Upper lobe of left lung (tissue), 4 donors: ENCODE measurements at regions not wholly inside any gene's neighbourhood (a gene's known extent, or its start where the extent isn't known, plus 50 kb on each side); places are given as distances from the start of the nearest gene placed in this dataset.

Source experiments
- EP300 ChIP-seq, 4 donors: sonication (generic); formaldehyde crosslinking; IDR thresholded peaks; one replicate each; pipeline ENCODE4 v1.5.1; 2017; ENCODE audit warnings: antibody characterized with exemption in 4 of 4, control low read depth in 2 of 4
- POLR2A ChIP-seq, 4 donors: fragments of 450-650 bp; IDR thresholded peaks; one replicate each; pipeline ENCODE4 v1.5.1; 2016 to 2017; ENCODE audit warnings: antibody characterized with exemption in 4 of 4, mild to moderate bottlenecking in 2 of 4
- TF ChIP-seq, protein P1 (sequence below), 6 experiments: fragments of 450-650 bp in 4 of 6; fragments of 200-600 bp in 2 of 6; sonication (generic) in 2 of 6; IDR thresholded peaks; one replicate each; pipeline ENCODE4 v1.5.1; 2016 to 2019; ENCODE audit warnings: antibody characterized with exemption in 6 of 6

DNA sequence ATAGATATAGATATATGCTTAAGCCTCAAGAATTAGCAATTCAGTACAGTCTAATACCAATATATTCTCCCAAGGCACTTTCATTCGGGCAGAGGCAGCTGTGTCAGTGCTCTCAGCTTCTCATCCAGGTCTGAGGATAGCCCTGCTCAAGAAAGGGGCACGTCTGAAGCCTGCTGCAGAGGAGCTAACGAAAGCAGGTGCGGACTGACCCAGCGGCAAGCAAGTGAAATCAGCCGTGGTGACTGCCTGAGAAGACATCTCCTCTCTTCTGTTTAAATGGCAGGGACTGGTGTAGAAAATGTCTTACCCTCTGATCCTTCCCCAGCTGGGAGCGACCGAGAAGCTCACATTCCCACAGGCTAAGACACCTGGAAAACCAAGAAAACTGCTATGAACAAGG lies 468.6 kb downstream of the BRD1 start:
- TF ChIP-seq, protein P1, sequence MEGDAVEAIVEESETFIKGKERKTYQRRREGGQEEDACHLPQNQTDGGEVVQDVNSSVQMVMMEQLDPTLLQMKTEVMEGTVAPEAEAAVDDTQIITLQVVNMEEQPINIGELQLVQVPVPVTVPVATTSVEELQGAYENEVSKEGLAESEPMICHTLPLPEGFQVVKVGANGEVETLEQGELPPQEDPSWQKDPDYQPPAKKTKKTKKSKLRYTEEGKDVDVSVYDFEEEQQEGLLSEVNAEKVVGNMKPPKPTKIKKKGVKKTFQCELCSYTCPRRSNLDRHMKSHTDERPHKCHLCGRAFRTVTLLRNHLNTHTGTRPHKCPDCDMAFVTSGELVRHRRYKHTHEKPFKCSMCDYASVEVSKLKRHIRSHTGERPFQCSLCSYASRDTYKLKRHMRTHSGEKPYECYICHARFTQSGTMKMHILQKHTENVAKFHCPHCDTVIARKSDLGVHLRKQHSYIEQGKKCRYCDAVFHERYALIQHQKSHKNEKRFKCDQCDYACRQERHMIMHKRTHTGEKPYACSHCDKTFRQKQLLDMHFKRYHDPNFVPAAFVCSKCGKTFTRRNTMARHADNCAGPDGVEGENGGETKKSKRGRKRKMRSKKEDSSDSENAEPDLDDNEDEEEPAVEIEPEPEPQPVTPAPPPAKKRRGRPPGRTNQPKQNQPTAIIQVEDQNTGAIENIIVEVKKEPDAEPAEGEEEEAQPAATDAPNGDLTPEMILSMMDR (IDR thresholded peaks at IDR 0.05), result no peak
- no peak for TF ChIP-seq EP300 (IDR thresholded peaks at IDR 0.05)
- TF ChIP-seq POLR2A (IDR thresholded peaks at IDR 0.05), result no peak
